Frontal cortex (tissue), 3 donors: ENCODE measurements at regions not wholly inside any gene's neighbourhood (a gene's known extent, or its start where the extent isn't known, plus 50 kb on each side); places are given as distances from the start of the nearest gene placed in this dataset.
"Not testable (repeated sequence)": the region's sequence is repeated elsewhere in the genome, so short reads cannot be mapped to it uniquely, and the experiment has no call there.

ENCODE experiments used
- DNase-seq, 2 donors: peaks; one replicate each; pipeline ENCODE4 v3.0.0; 2012; ENCODE audit warnings: low spot score in 2 of 2
- FAIRE-seq: peaks from 2 replicates; lab custom pipeline; 2012; peaks lifted over from hg19 to GRCh38; lab: Jason Lieb, UNC
- donor health status: control.
- donor health status: control.
- donor health status: control.

- FAIRE-seq (no peak), DNase-seq (no peak)
Measured at GRCh38 chr15:59838900-59839299, 149.8 kb upstream of the BNIP2 start.

- FAIRE-seq: no peak
- no peak for DNase-seq
Measured at GRCh38 chr15:59835776-59836175, 146.7 kb upstream of the BNIP2 start.

- no peak for DNase-seq
- no peak for FAIRE-seq
Measured at GRCh38 chr15:59834528-59834927, 145.4 kb upstream of the BNIP2 start.

- DNase-seq: no peak
- no peak for FAIRE-seq
Measured at GRCh38 chr15:59833366-59833765, 144.2 kb upstream of the BNIP2 start.

- FAIRE-seq (no peak), DNase-seq (no peak)
Measured at GRCh38 chr15:59830873-59831272, 141.8 kb upstream of the BNIP2 start.

- DNase-seq (no peak), FAIRE-seq (no peak)
Measured at GRCh38 chr15:59830098-59830497, 141.0 kb upstream of the BNIP2 start.

GRCh38 chr15:59828861-59829260 lies 139.7 kb upstream of the BNIP2 start:
- FAIRE-seq: no peak
- DNase-seq: no peak

- no peak for FAIRE-seq
- DNase-seq: no peak
Measured at GRCh38 chr15:59828263-59828662, 139.1 kb upstream of the BNIP2 start.

GRCh38 chr15:59825901-59826300 lies 136.8 kb upstream of the BNIP2 start:
- FAIRE-seq (no peak), DNase-seq (no peak)

- DNase-seq: no peak
- no peak for FAIRE-seq
Measured at GRCh38 chr15:59821286-59821685, 132.2 kb upstream of the BNIP2 start.

- no peak for DNase-seq
- FAIRE-seq: no peak
Measured at GRCh38 chr15:59819092-59819491, 130.0 kb upstream of the BNIP2 start.

- no peak for FAIRE-seq
Measured at GRCh38 chr15:59818336-59818735, 129.2 kb upstream of the BNIP2 start.

GRCh38 chr15:59817834-59818233 lies 128.7 kb upstream of the BNIP2 start:
- DNase-seq: no peak
- no peak for FAIRE-seq

More at GRCh38 chr15:59818336-59818735, 129.2 kb upstream of the BNIP2 start:
- no peak for DNase-seq

GRCh38 chr15:59817053-59817452 lies 127.9 kb upstream of the BNIP2 start:
- DNase-seq (no peak), FAIRE-seq (no peak)

- FAIRE-seq (no peak), DNase-seq (no peak)
Measured at GRCh38 chr15:59814409-59814808, 125.3 kb upstream of the BNIP2 start.

- no peak for FAIRE-seq
Measured at GRCh38 chr15:59812889-59813288, 123.8 kb upstream of the BNIP2 start.

GRCh38 chr15:59812250-59812870 lies 123.2 kb upstream of the BNIP2 start:
- FAIRE-seq (no peak), DNase-seq (no peak)

More at GRCh38 chr15:59812889-59813288, 123.8 kb upstream of the BNIP2 start:
- no peak for DNase-seq

- not testable (repeated sequence) for FAIRE-seq, DNase-seq
Measured at GRCh38 chr15:59803293-59803966, 114.3 kb upstream of the BNIP2 start.

- no peak for FAIRE-seq
- DNase-seq: no peak
Measured at GRCh38 chr15:59801649-59802048, 112.5 kb upstream of the BNIP2 start.

- FAIRE-seq (no peak), DNase-seq (no peak)
Measured at GRCh38 chr15:59798605-59798917, 109.4 kb upstream of the BNIP2 start.

GRCh38 chr15:59797756-59798604 lies 108.9 kb upstream of the BNIP2 start:
- FAIRE-seq: no peak
- no peak for DNase-seq
